ENCODE measurements at regions not wholly inside any gene's neighbourhood (a gene's known extent, or its start where the extent isn't known, plus 50 kb on each side); places are given as distances from the start of the nearest gene placed in this dataset.

GRCh38 chr6:91566467-91566866 lies 979.6 kb upstream of the MAP3K7 start:
- no peak for FAIRE-seq
- DNase-seq (ENCODE audit: extremely low spot score, insufficient read length, low read depth), result no peak

DNA sequence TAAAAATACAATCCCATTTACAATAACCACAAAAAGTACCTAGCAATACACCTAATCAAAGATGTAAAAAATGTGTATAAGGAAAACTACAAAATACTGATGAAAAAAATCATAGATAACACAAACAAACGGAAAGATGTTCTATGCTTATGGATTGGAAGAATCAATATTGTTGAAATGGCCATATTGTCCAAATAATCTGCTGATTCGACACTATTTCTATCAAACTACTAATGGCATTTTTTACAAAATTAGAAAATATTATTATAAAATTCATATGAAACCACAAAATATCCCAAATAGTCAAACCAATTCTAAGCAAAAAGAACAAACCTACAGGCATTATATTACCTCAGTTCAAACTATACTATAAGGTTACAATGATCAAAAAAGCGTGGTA lies 978.3 kb upstream of the MAP3K7 start:
- no peak for FAIRE-seq
- no peak for DNase-seq (ENCODE audit: extremely low spot score, insufficient read length, low read depth)

DNA sequence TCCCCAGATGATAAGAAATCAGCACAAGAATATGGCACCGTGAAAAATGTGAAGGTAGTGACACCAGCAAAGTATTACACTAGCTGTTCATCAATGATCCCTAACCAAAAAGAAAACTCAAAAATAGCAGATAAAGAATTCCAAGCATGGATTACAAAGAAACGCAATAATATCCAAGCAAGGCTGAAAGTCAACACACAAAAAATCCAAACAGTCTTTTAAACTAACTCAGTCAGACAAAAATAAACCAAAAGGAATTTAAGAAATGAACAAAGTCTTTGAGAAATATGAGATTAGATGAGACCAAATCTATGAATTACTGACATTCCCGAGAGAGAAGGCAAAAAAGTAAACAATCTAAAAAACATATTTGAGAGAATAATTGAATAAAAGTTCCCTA lies 976.1 kb upstream of the MAP3K7 start:
- FAIRE-seq (no peak), DNase-seq (ENCODE audit: extremely low spot score, insufficient read length, low read depth) (no peak)

DNA sequence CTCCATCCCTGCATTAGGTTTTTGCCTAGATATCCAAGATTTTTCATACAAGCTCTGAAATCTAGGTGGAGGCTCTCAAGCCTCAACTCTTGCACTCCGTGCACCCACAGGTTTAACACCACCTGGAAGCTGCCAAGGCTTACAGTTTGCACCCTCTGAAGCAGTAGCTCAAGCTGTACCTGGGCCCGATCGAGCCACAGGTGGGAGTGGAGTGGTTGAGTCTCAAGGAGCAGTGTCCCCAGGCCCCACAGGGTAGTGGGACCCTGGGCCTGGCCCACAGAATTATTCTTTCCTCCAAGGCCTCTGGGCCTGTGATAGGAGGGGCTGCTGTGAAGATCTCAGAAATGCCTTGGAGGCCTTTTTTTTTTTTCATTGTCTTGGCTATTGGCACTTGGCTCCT lies 973.5 kb upstream of the MAP3K7 start:
- FAIRE-seq (no peak), DNase-seq (ENCODE audit: extremely low spot score, insufficient read length, low read depth) (no peak)

- no peak for FAIRE-seq
- DNase-seq (ENCODE audit: extremely low spot score, insufficient read length, low read depth), result no peak
These were observed 954.0 kb upstream of the MAP3K7 start for GRCh38 chr6:91540902-91541301.

DNA sequence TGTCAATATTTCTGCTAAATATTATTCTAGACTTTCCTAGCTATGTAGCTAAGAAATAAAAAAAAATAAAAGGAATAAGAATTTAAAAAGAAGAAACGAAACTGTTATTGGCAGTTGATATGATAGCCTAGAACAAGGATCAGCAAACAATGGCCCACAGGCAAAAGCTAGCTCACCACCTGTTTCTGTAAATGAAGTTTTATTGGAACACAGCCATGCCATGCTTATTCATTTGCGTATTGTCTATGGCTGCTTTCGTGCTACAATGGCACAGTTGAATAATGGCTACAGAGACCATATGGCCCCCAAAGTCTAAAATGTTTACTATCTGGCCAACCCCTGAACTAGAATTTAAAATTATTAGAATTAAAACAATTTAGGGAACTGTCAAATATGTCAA lies 952.6 kb upstream of the MAP3K7 start:
- DNase-seq (ENCODE audit: extremely low spot score, insufficient read length, low read depth) (no peak), FAIRE-seq (no peak)

DNA sequence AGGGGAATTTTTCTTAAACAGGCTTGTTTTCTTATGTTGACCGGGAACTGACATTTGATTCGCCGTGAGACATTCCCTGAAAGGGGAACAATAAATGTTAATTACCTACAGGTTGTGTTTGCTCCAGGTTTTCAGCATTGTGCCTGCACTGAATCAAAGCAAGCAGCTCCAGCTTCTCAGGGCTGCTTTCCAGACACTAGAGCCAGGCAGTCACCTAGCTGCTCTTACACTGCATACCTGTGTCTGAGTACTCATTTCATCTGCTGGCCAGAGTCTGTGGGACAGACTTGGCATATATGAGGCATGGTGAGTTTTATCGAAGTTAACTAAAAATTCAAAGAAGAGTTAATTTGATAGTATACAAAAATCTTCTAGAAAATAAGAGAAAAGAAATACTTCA lies 951.8 kb upstream of the MAP3K7 start:
- DNase-seq (ENCODE audit: extremely low spot score, insufficient read length, low read depth) (no peak), FAIRE-seq (no peak)

DNA sequence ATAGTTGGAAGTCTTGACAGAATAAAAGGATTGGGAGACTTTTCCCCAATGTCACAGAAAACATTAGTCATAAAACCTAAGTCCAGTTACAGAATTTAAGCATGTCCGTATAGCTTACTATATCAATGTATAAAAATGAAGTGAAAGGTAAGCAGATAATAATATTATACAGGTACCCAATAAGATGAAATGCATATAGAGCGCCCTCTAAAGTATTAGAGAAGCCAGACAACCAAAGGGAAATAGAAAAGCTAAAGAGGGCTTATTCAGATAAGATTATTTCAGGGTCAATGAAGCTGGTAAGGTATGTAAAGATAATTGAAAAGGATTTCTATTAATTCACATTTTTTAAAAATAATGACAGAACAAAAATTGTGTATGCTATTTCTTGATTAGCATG lies 947.7 kb upstream of the MAP3K7 start:
- FAIRE-seq, result no peak
- no peak for DNase-seq (ENCODE audit: extremely low spot score, insufficient read length, low read depth)

GRCh38 chr6:91523511-91523910 lies 936.6 kb upstream of the MAP3K7 start:
- DNase-seq (ENCODE audit: extremely low spot score, insufficient read length, low read depth), result no peak
- no peak for FAIRE-seq

DNA sequence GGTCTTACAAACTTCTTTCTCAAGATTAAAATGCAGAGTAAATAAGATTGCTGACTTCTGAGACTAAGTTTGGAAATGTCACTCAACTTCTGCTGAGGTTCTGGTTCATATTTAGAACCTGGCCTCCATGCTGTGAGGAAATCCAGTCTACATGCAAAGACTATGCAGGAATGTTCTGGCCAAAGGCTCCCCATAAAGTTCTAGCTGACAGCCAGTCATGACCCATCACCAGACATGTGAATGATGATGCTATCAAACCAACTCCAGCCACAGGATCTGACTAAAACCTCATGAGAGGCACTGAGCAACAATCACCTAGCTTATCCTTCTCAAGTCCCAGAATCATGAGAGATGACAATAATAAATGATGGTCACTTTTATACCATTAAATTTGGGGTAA lies 935.1 kb upstream of the MAP3K7 start:
- DNase-seq (ENCODE audit: extremely low spot score, insufficient read length, low read depth), result no peak
- FAIRE-seq, result no peak

DNA sequence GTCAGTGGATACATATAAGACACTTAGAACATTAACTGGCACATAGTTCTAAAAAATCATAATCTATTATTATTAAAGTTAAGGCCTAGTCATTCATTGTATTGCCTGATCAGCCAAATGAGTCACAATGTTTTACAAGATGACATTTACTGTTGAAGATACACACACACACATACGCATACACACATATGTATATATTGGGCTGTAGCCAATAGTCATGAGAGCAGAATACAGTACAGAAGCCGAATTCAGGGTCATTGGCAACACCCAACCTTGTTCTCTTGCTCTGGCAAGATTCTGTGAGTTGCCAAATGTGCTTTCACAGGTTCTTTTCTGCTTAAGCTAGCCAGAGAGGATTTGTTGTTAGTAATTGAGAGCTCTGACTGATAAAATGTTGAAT lies 922.8 kb upstream of the MAP3K7 start:
- FAIRE-seq (no peak), DNase-seq (ENCODE audit: extremely low spot score, insufficient read length, low read depth) (no peak)

- DNase-seq (ENCODE audit: extremely low spot score, insufficient read length, low read depth) (no peak), FAIRE-seq (no peak)
These were observed 922.2 kb upstream of the MAP3K7 start for GRCh38 chr6:91509039-91509438.

DNA sequence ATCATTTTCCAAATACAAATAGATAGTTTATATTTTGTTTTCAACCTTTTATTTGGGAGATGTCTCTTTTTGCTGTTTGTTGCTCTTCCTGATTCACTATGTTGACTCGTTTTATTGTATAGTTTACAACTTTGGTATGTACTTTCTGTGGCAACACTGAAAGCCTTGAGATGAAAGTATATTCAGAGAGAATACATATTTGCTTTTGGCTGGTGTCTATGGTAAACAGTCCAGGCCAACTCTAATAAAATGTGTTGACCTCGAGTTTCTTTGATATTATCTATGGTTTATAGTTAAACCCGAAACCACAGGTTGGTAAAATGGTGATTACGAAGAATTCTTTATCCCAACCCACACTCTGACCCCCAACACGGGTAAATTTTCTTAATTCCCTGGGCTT lies 919.6 kb upstream of the MAP3K7 start:
- FAIRE-seq, result no peak

GRCh38 chr6:91505199-91505598 lies 918.3 kb upstream of the MAP3K7 start:
- DNase-seq (ENCODE audit: extremely low spot score, insufficient read length, low read depth) (no peak), FAIRE-seq (no peak)

More for the DNA sequence above, 919.6 kb upstream of the MAP3K7 start:
- DNase-seq (ENCODE audit: extremely low spot score, insufficient read length, low read depth), result no peak

GRCh38 chr6:91501930-91502329 lies 915.1 kb upstream of the MAP3K7 start:
- FAIRE-seq, result no peak

GRCh38 chr6:91500689-91501303 lies 913.9 kb upstream of the MAP3K7 start:
- FAIRE-seq, result no peak
- DNase-seq (ENCODE audit: extremely low spot score, insufficient read length, low read depth), result no peak

More at GRCh38 chr6:91501930-91502329, 915.1 kb upstream of the MAP3K7 start:
- DNase-seq (ENCODE audit: extremely low spot score, insufficient read length, low read depth), result no peak

GRCh38 chr6:91498576-91498975 lies 911.7 kb upstream of the MAP3K7 start:
- DNase-seq (ENCODE audit: extremely low spot score, insufficient read length, low read depth), result no peak
- no peak for FAIRE-seq

- FAIRE-seq (no peak), DNase-seq (ENCODE audit: extremely low spot score, insufficient read length, low read depth) (no peak)
These were observed 910.9 kb upstream of the MAP3K7 start for GRCh38 chr6:91497770-91498169.

- FAIRE-seq (no peak), DNase-seq (ENCODE audit: extremely low spot score, insufficient read length, low read depth) (no peak)
These were observed 903.9 kb upstream of the MAP3K7 start for GRCh38 chr6:91490671-91491301.

GRCh38 chr6:91487696-91488392 lies 901.0 kb upstream of the MAP3K7 start:
- DNase-seq (ENCODE audit: extremely low spot score, insufficient read length, low read depth), result no peak
- no peak for FAIRE-seq

GRCh38 chr6:91486200-91486599 lies 899.3 kb upstream of the MAP3K7 start:
- FAIRE-seq, result peak; percentile 5
- DNase-seq (ENCODE audit: extremely low spot score, insufficient read length, low read depth), result no peak

DNA sequence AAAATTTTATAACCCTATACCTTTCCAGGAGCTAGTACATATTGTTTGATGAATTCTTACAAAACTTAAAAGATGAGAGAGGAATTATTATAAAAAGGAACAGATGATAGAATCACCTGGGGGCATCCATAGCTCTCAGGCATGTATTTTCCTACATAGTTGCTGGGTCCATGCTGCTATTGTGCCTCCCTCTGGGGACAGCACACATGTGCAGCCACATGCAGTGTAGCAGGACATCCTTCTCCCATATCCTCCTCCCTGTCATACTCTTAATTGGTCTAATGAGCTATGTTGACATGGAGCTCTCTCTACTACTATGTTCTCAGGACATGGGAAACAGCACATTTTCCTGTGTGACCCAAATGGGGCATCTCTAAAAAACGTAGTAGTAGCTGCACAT lies 898.2 kb upstream of the MAP3K7 start:
- FAIRE-seq, result no peak
- DNase-seq (ENCODE audit: extremely low spot score, insufficient read length, low read depth), result no peak

All from GM18507 (cell line).